T-helper 2 cell treated with Interferon-gamma antibody and Interleukin-4, amounts not matched to agents 5 μg/mL and 100 μg/mL, for 36 hours (primary cell): ENCODE measurements at regions not wholly inside any gene's neighbourhood (a gene's known extent, or its start where the extent isn't known, plus 50 kb on each side); places are given as distances from the start of the nearest gene placed in this dataset.

Experiments used
- DNase-seq: peaks from one replicate; pipeline ENCODE4 v3.0.0; 2021; ENCODE audit warnings: low spot score
- H3K27ac Mint-ChIP-seq: one replicate; pipeline ENCODE4 v1.8.0; 2021; ENCODE audit warnings: mild to moderate bottlenecking, mixed read lengths
- H3K27me3 Mint-ChIP-seq: one replicate; pipeline ENCODE4 v1.8.0; 2021; ENCODE audit warnings: low read depth, mixed read lengths
- H3K36me3 Mint-ChIP-seq: one replicate; pipeline ENCODE4 v1.8.0; 2021; ENCODE audit warnings: low read depth, mixed read lengths
- H3K4me1 Mint-ChIP-seq: one replicate; pipeline ENCODE4 v1.8.0; 2021; ENCODE audit warnings: low read depth, mixed read lengths
- H3K4me3 Mint-ChIP-seq: one replicate; pipeline ENCODE4 v1.8.0; 2022; ENCODE audit warnings: mild to moderate bottlenecking, moderate library complexity, mixed read lengths
- H3K9me3 Mint-ChIP-seq: one replicate; pipeline ENCODE4 v1.8.0; 2021; ENCODE audit warnings: mixed read lengths

DNA sequence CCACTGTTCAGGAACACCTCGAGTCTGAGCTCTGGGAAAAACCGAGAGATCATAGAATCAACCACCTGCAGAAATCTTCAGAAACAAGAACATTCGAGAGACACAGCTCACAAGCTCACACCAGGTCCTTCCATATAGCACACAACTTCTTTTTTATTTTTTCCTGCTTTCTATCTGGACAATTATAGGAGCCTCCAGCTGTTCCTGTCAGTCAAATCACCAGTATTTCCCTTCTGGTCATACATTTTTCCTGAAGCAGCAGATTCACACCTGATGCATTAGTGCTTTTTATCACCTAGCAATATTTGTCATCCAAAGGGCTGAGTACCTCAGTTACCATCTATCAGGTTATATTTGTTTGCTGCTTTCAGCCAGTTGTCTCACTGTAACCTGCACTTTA, 323.5 kb downstream of the FOXO1 start:
- H3K9me3 Mint-ChIP-seq, result no peaks in the 10 kb centered on the region
- H3K27ac Mint-ChIP-seq, result no peak overlapping the region
- H3K27me3 Mint-ChIP-seq, result peaks cover 4% of the 10 kb centered on the region
- H3K4me3 Mint-ChIP-seq, result no peak overlapping the region
- no peaks in the 10 kb centered on the region for H3K36me3 Mint-ChIP-seq
- H3K4me1 Mint-ChIP-seq, result no peaks in the 10 kb centered on the region
- no peak for DNase-seq

GRCh38 chr13:40343550-40344269, 322.7 kb downstream of the FOXO1 start:
- Mint-ChIP-seq H3K36me3 (no peaks in the 10 kb centered on the region), H3K27me3 (peaks cover 4% of the 10 kb centered on the region), H3K4me3 (no peak overlapping the region), H3K4me1 (no peaks in the 10 kb centered on the region), H3K9me3 (no peaks in the 10 kb centered on the region), H3K27ac (no peak overlapping the region)
- DNase-seq, result no peak

DNA sequence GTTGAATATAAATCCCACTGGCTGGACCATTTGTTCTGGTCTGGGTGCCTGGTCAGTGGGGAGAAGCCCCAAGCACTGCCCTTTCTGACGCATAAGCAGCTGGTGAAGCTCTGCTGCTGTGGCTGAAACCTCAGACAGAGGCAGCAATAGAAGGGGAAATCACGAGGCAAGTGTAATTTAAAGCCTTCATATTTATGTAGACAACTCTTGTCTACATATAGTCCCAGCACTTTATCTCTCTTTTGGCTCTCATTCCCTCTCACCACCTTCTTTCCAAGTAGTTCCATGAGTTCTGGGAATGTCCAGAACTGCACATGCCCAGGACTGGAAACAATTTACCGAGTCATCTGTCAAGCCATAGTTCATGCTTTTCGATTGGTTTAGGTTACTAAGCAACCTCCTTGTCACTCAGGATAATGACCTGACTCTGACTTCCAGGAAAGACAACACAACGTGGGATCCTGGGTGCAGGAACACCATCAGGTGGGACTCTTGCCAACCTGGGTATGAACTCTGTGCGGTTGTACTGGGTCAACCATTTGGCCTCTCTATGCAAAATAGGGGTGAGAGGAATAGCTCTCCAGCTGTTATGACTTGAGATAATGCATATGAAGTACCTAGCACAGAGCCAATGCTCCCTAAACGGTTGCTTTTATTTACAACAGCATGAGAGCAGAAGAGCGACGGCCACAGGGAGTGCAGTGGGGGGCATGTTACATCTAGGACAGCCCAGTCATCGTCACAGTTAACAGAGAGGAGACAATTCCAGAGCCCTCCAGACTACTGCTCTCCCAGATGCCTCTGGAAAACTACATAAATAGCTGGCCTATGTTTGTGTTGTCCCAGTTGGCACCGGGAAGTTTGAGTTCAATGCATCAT, 321.9 kb downstream of the FOXO1 start:
- Mint-ChIP-seq H3K27ac (no peak overlapping the region), H3K36me3 (no peaks in the 10 kb centered on the region), H3K4me3 (no peak overlapping the region), H3K9me3 (no peaks in the 10 kb centered on the region), H3K4me1 (no peaks in the 10 kb centered on the region), H3K27me3 (peaks cover 4% of the 10 kb centered on the region)
- no peak for DNase-seq

DNA sequence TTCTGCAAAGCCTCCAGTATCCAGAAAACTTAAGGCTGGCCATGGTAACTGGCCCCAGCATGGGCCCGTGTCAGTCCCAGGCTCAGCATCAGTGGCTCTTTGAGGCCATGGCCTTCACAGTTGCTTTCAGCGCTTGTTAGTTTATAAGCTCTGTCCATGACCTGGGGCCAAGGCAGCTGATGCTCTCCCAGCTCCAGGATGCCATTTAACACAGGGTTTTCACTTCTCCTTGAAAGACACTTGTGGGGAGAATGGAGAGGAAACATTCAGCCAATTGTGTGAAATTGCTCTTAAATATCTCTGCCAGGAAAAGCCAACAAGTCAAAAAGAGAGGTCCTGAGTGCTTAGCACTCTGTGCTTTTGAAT, 321.3 kb downstream of the FOXO1 start:
- no peak overlapping the region for H3K27ac Mint-ChIP-seq
- peaks cover 4% of the 10 kb centered on the region for H3K27me3 Mint-ChIP-seq
- no peak overlapping the region for H3K4me3 Mint-ChIP-seq
- no peaks in the 10 kb centered on the region for H3K9me3 Mint-ChIP-seq
- H3K36me3 Mint-ChIP-seq, result no peaks in the 10 kb centered on the region
- no peak for DNase-seq
- no peaks in the 10 kb centered on the region for H3K4me1 Mint-ChIP-seq

GRCh38 chr13:40345654-40346372, 320.6 kb downstream of the FOXO1 start:
- H3K27me3 Mint-ChIP-seq, result peaks cover 4% of the 10 kb centered on the region
- H3K4me1 Mint-ChIP-seq, result no peaks in the 10 kb centered on the region
- no peak overlapping the region for H3K27ac Mint-ChIP-seq
- H3K36me3 Mint-ChIP-seq, result no peaks in the 10 kb centered on the region
- no peak overlapping the region for H3K4me3 Mint-ChIP-seq
- no peak for DNase-seq
- no peaks in the 10 kb centered on the region for H3K9me3 Mint-ChIP-seq

GRCh38 chr13:40346592-40346991, 319.8 kb downstream of the FOXO1 start:
- Mint-ChIP-seq H3K27ac (no peak overlapping the region), H3K36me3 (no peaks in the 10 kb centered on the region), H3K27me3 (peaks cover 4% of the 10 kb centered on the region), H3K4me1 (no peaks in the 10 kb centered on the region), H3K9me3 (no peaks in the 10 kb centered on the region), H3K4me3 (no peak overlapping the region)
- no peak for DNase-seq

GRCh38 chr13:40348096-40348679, 318.3 kb downstream of the FOXO1 start:
- no peaks in the 10 kb centered on the region for H3K4me1 Mint-ChIP-seq
- DNase-seq, result no peak
- H3K4me3 Mint-ChIP-seq, result no peak overlapping the region
- no peaks in the 10 kb centered on the region for H3K27me3 Mint-ChIP-seq
- no peaks in the 10 kb centered on the region for H3K9me3 Mint-ChIP-seq
- no peaks in the 10 kb centered on the region for H3K36me3 Mint-ChIP-seq
- no peak overlapping the region for H3K27ac Mint-ChIP-seq

- Mint-ChIP-seq H3K9me3 (no peaks in the 10 kb centered on the region), H3K27me3 (no peaks in the 10 kb centered on the region), H3K4me3 (no peak overlapping the region), H3K27ac (no peak overlapping the region), H3K36me3 (no peaks in the 10 kb centered on the region), H3K4me1 (no peaks in the 10 kb centered on the region)
- DNase-seq, result no peak
Observed at GRCh38 chr13:40350283-40350992, 316.0 kb downstream of the FOXO1 start.

DNA sequence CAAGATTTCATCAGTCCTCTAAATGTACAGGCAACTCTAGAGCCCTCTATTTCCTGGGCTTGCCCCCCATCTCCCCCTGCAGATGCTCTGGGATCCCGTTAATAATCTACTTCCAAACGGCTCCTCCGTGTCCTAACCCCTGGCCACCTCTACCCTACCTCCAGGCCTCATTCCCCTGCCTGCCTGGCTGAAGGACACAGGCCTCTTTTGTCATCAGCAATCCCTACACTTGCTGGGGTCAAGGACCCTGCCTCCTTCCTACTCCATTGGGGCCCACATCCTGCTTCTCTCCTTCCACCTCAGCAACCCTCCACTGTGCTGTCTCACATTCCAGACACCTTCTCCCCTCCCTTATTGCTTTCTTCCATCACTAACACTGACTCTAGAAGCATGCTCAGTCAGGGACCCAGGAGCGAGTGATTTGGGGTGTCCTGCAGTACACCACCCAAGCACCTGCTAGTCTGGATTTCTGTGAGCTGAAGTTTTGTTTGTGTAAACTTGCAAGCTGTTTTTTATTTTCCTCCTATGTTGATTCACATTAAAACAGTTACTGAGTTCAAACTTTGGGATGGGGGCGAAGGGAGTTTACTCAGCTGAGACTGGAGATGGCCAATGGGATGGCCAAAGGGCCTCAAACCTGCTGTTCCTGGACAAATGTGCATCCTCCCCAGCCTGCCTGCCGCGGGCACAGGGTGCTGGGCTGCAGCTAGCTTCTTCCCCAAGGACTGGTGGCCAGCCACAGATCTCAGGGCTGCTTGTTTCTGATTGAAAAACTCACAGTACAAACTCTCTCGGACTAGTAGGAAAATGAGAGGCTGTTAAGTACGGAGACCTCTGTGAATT, 314.7 kb downstream of the FOXO1 start:
- no peak overlapping the region for H3K4me3 Mint-ChIP-seq
- no peak for DNase-seq
- H3K27me3 Mint-ChIP-seq, result no peaks in the 10 kb centered on the region
- H3K4me1 Mint-ChIP-seq, result no peaks in the 10 kb centered on the region
- peaks cover 2% of the 10 kb centered on the region for H3K36me3 Mint-ChIP-seq
- no peak overlapping the region for H3K27ac Mint-ChIP-seq
- H3K9me3 Mint-ChIP-seq, result no peaks in the 10 kb centered on the region

DNA sequence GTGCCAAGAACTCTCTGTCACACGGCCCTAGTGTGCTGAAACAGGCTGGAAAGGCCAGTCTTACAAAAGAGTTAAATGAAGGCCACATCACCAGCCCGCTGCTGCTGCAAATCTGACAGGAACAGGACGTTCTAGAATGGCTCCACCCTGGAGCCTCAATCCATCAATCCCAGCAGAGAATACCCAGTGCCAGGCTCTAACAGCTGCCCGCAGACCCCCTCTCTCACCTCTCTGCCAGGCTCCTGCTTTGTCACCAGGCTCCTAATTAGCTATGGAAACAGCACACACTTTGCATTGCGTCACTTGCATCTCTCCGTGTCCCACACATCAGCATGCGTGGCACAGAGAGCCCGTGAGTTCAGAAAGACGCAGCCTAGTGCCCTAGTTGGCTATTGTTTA, 314.1 kb downstream of the FOXO1 start:
- H3K4me1 Mint-ChIP-seq, result no peaks in the 10 kb centered on the region
- no peaks in the 10 kb centered on the region for H3K27me3 Mint-ChIP-seq
- no peak for DNase-seq
- H3K36me3 Mint-ChIP-seq, result peaks cover 2% of the 10 kb centered on the region
- H3K9me3 Mint-ChIP-seq, result no peaks in the 10 kb centered on the region
- H3K27ac Mint-ChIP-seq, result no peak overlapping the region
- H3K4me3 Mint-ChIP-seq, result no peak overlapping the region

DNA sequence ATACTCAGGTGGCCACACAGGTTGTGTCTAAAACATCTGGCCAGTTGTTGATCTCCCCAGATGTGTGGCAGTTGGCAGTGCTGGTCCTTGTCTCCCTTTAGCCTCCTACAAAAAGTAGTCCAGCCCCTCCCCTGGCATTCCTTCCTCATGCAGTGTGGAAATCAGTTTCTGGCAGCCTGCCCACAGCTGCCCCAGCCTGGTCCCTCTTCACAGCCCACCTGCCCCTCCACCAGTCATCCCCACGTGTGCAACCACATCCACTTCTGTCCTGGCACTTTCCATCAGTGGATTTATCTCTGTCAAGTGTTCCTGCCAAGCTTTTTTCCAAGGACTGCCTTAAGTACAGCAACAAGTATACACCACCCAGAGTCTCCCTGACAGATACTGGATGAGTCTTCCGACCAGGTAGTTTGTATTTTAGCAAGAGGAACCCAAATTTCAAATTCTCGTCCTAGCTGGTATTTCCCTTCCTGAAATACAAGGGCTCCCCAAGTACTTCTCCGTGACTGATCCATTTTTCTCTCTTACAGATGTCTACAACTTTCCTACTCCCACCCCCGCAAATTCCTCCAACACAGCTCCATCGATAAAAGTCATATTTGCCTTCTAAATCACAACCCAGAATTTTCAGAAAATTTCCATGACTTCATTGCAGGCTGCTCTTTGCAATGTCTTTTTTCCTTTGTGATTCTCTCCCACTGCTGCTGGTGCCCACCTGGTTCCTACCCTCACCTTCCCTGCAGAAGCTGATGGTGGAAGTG, 313.5 kb downstream of the FOXO1 start:
- no peak overlapping the region for H3K27ac Mint-ChIP-seq
- no peaks in the 10 kb centered on the region for H3K9me3 Mint-ChIP-seq
- no peaks in the 10 kb centered on the region for H3K27me3 Mint-ChIP-seq
- no peak overlapping the region for H3K4me3 Mint-ChIP-seq
- peaks cover 2% of the 10 kb centered on the region for H3K36me3 Mint-ChIP-seq
- DNase-seq, result no peak
- H3K4me1 Mint-ChIP-seq, result no peaks in the 10 kb centered on the region

DNA sequence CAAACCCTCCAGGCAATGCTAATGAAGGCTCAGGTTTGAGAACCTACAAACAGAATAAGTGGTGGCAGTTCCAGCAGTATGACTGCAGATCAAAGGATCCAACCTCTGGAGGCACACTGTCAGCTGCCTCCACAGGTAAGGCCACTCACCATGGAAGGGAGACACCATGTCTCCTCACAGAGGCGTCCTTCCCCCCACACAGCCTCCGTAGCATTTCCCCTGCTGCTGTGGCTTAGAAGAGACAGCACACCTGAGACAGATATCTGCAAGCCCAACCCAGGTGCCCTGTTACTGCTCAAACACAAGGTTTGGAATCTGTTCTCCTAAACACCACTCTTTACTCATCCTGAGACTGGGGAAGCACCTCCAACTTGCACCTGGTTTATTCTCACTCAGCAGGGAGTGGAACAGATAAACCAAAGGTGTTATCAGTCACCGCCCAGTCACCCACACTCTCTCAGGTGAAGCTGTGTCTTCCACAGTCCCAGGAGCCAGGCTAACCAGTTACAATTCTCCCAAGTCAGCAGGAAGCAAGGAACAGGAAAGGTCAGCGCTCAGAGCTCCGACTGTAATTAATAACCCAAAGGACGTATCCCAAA, 311.2 kb downstream of the FOXO1 start:
- H3K4me1 Mint-ChIP-seq, result no peaks in the 10 kb centered on the region
- no peak for DNase-seq
- no peak overlapping the region for H3K4me3 Mint-ChIP-seq
- H3K27ac Mint-ChIP-seq, result no peak overlapping the region
- no peaks in the 10 kb centered on the region for H3K9me3 Mint-ChIP-seq
- H3K27me3 Mint-ChIP-seq, result no peaks in the 10 kb centered on the region
- H3K36me3 Mint-ChIP-seq, result peaks cover 2% of the 10 kb centered on the region
